LHCN-M2 (cell line): ENCODE measurements at regions not wholly inside any gene's neighbourhood (a gene's known extent, or its start where the extent isn't known, plus 50 kb on each side); places are given as distances from the start of the nearest gene placed in this dataset.

Source experiments
- DNase-seq: peaks from one replicate; pipeline ENCODE4 v3.0.0-alpha.2; 2012; ENCODE audit warnings: low read depth

DNA sequence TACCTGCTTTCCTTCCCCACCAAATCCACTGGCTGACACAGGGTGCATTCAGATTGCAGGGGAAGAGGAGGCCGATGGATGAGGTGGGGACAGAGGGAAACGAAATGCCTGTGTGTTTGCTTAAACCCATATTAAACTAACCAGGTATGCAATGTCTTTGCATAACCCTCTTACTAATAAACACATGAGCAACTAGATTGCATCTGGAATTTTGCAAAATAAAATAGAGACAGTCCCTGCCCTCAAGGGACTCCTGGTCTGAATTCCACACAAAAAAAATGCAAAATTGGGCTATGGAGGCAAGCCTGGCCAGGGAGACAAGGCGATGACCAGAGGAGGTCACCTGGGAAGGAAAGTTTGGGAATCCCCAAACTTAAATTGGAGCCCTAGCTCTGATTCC, 202.9 kb downstream of the ACTL7B start:
- DNase-seq, result no peak

DNA sequence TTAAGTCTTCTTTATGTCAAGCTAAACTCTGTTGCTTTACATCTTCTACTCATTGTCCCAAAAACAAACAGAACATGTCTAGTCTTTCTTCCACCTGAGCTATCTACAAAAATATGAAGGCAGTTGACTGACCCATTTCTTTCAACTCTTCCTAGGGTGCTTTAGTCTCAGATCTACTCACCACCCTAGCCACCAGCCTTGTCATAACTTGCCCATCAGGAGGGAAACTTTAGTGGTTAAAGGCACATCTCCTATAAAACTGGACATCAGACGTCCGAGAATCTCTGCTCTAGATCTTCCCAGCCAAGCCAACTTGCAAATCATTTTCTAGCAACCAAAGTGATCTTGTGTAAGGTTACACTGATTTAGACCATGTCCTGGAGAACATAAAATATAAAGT, 205.0 kb downstream of the ACTL7B start:
- DNase-seq, result no peak

DNA sequence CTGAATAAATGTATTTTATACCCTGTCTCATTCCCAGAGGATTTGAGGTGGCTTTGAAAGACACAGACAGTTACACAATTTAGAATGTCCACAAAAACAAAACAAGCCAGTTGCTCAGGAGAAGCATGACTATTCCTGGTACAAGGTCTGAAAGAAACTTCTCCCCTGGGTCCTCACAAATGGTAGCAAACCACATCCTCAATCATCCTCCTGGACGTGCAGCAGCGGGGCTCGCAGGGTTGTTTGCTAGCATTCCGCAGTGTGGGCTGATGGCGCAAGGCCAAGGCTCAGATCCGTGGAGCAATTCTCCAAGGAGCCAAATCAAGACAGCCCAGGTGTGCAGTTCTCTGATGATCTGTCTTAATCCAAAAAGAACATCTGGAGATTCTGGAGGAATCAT, 210.3 kb downstream of the ACTL7B start:
- peak; percentile 74 for DNase-seq

DNA sequence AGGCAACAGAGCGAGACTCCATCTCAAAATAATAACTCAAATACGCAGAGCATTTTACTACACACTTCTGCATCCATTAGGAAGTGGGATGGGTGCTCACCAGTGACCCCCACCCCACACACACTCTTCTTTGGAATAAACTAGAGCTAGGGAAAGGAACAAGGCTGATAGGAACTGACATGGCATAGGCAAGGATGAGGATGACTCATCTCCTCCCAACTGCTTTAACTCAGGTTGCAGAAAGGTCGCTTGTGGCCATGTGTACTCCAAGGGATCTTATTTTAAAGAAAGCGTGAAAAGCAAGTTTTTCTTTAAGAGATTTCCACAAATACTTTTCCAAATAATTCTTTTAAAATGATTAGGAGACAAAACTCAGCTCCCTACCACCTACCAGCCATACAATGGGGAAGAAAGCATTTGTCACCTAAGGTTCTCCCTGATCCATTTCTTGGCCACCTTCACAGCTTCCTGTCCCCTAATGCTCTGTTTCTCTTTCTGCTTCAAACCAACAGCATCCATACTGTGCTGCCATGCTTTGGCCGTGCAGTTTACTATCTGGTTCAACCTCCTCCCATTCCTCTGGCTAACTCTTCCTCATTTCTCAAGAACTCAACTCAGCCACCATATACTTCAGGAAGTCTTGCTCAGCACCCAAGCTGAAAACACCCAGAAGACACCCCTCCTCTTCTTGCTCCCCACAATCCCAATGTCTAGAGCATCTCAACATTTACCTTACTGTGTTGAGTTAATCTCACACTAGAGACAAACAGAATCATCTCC, 211.9 kb downstream of the ACTL7B start:
- DNase-seq, result peak; percentile 40

DNA sequence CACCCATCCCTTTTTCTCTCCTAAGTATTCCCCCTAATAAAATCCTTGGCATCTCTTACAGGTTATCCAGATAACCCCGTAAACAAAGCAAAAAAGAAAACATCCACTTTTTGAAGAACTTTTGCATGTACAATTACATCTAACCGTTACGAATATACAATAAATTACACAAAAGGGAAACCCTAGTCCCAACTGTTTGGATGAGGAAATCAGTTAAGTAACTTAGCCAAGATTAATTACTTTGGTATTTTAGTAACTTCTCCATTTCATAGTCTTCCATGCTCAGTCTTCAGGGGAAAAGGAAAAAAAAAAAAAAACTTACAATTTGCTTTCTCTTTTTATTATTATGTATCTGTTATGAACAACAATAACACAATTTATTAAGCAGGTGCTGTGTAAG, 212.9 kb downstream of the ACTL7B start:
- DNase-seq, result no peak

DNA sequence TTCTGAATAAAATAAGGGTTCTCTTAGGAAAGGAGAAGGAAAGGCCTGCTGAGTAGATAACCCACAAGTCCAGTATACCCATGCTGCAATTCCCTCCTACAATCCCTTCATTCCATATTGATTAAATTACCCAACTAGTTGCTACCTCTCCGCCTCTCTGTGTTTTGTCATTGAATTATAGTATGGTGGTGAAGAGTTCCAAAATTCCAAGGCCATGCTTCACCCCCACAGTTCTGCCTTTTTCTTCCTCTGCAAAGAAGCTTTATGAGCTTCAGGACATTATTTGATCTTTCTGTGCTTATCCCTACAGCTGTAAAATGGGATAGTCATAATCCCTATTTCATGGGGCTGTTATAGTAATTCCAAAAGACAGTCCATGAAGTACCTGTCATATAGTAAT, 215.6 kb downstream of the ACTL7B start:
- no peak for DNase-seq

DNA sequence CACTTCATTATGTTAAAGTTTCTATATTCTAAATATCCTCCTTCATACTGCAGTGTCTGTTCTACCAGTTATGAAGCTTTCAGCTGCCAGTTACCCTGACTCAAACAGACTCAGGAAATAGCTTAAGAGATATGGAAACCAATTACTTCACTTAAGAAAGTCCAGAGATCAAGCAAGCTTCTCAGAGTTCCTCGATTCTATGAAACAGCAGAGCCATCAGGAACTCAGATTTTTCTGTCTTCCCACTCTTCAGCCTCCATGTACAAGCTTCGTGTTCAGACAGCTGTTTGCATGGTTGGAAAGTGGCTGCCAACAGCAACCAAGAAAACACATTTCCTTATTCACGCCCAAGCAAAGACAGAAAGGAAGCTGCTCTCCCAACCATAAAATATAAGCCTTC, 216.1 kb downstream of the ACTL7B start:
- DNase-seq, result no peak

DNA sequence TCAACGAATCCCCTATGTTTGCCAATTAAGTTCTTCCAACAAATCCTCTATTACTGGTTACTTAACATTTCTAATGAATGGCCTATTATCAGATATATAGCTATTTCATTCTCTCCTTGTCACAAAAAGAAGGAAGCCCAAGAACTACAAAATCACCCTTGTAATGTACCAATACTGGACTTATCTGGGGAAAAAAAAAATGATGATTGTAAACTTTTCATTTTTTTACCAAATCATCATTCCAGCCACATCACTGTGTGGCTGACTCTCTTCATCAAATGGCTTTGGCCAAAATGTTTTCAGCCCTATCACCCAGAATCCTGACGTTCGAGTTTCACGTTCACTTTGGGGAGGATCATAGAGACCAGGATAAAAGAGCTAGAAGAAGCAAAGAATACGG, 216.7 kb downstream of the ACTL7B start:
- DNase-seq, result no peak

DNA sequence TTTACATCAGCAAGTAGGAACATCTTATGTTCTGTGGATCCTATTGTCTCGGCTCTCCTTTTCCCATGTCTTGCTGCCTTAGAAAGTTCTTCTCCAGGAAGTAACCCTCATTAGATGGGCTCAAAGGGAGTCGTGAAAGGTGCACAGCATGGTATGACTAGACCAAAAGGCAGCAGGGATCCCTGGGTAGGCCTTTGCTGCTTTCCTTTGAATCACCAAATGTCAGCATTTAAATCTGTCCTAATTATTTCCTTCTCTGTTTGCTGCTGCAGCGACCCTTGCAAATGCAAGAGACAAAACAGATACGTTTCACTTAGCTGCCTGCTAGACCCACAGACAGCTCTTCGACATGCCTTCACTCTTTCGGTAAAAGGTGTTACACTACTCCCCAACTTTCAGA, 218.4 kb downstream of the ACTL7B start:
- no peak for DNase-seq

DNA sequence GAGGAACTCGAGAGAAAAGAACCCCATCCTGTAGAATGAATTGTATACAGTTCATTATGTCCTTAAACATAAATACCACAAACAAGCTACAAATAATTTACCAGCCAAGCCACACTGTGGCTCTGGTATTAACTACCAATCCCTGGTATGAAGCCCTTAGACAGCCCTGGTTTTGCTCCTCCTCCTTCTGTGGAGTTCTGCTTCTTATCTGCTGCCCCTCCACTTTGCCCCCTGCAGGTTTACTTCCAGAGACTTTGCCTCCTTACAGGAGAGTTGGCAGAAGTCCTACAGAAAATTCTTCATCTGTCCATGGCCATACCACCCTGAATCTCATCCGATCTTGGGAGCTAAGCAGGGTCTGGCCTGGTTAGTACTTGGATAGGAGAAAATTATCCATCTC, 219.8 kb downstream of the ACTL7B start:
- DNase-seq, result peak; percentile 15

DNA sequence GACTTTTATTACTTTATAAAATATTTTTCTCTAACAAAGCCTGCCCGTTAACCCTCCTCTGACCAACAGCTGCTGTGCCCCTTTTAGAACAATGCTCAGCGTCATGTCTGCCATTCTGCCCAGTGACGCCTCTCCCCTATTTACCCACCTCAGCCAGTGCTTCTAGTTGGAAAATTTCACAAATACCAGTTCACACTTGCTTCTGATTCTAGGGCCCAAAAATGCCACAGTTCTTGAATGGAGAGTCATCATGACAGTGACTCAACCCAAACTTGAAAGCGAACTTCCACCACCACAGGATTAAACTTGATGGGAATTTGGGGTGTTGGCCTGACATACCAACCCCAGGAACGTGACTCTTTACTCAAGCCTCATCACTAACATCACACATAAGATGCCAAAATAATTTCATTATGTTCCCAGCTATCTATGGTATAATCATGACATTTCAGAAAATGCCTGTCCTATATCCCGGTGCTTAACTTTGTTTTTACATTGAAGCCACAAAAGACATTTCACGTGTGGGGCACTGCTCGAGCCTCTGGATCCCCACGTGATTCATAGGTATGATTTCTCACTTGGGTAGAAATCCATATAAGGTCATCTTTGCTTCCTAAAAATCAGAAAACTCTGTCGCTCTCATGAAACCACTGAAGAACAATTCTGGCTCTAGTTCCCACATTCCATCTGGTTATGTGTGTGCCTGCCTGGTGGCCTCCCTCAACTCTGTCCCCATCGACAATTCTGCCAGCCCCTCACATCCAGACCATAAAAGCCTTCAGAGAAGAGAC, 220.9 kb downstream of the ACTL7B start:
- peak; percentile 93 for DNase-seq

DNA sequence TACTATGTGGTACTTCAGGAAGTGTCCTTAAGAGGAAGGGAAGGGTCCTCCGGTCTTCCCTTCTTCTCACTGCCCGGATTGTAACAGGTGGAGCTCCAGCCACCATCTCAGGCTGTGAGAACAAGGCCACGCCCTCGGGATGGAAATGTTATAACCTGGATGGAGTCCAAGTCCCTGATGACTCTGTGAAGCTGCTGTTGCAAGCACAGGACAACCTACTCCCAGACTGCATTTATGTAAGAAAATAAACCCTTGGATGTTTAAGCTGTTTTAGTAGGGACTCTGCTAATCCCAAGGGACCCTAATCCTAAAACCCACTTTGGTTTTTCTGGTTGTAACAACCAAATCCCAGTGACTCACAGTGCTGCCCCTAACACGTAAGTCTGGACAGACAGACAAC, 221.6 kb downstream of the ACTL7B start:
- peak; percentile 90 for DNase-seq

DNA sequence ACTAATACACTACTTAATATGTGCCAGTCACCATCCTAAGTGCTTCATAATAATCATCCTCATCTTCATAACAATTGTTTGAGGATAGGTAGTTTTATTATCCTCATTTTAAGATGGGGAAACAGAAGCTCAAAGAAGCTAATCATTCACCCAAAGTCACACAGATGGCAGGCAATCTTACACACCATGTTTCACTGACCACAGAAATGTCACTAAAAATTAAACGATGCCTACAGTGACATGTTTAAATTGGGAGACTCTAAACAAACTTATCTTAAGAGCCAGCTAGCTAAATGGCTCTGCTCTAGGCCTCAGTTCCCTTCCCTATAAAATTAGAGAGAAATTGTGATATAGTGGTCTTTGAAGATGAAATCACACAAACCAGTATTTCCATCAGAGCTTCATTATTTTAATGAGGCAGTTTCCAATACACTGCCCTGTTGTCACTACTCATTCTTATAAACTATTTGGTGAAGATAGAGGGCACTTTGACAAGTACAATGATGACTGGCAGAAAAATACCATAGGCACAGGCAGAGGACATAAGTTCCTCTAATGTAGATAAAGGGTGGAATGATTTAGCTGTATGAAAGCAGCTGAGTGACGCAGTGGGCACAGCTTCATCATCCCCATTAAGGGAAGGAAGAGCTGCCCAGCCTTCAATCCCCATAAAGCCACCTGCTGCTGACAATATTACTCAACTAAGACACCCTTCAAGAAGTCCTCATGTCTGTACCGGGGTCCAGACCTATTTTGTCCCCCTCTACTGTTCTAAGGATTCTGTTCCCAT, 224.1 kb downstream of the ACTL7B start:
- no peak for DNase-seq

DNA sequence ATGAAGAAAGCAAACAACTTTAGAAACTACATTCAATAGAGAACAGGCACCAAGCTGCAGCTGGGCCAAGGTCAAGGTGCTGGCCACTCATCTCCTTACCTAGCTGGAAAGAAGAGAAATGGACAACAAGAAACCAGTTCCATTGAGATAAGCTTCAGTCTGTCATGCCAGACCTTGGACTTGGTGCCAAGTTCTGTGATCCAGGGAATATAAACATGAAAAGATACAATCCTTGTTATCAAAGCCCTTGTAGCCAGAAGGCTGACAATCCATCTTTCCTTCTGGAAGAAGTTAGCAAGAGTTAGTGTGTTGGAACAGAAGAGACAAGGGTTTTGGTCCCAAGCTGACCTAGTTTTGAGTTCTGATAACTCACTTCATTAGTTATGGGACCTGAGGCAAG, 227.5 kb downstream of the ACTL7B start:
- DNase-seq, result no peak

DNA sequence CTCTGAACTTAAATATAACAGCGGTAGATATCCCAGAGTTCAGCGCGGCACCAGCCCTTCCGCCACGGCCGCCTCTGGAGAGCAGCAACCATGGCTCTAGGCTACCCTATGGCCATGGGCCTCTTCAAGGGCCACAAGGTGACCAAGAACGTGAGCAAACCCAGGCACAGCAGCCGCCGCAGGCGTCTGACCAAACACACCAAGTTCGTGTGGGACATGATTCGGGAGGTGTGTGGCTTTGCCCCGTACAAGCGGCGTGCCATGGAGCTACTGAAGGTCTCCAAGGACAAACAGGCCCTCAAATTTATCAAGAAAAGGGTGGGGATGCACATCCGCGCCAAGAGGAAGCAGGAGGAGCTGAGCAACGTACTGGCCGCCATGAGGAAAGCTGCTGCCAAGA, 229.0 kb downstream of the ACTL7B start:
- DNase-seq, result no peak

DNA sequence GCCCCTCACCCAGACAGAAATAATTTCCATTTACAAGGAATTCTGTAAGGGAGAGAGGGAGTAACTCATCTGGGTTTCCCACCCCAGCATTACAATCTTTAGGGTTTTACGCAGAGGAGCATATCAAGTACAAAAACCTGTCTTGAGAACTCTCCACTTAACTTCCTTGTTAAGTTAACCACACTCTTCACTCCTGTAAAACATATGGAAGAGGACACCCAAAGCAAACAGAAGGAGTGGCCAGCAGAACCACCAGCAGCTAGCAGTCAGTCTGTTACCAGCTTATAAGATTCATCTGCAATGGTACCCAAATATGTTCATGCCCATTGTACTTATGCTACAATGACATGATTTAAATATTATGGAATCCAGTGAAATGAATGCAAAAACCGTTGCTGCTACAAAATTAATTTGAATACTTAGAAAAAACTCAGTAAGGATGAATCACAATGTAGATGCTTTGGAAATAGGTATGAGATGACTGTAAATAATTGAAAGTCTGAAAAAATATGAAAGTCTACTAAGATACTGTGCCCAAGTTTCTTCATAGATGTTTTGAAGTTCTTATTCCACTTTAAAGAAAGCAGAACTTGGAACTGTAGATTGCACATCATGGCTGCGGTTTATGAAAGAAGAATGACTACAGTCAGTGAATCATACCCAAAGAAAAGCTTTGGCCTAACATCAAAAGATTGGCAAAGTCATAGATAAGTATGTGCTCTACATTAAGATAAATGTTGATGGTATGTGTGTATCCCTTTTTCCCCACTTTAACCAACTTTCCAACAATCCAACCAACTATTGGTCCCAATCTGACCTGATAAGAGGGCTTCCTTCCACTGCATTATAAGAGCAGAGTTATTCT, 233.6 kb downstream of the ACTL7B start:
- DNase-seq, result peak; percentile 64

DNA sequence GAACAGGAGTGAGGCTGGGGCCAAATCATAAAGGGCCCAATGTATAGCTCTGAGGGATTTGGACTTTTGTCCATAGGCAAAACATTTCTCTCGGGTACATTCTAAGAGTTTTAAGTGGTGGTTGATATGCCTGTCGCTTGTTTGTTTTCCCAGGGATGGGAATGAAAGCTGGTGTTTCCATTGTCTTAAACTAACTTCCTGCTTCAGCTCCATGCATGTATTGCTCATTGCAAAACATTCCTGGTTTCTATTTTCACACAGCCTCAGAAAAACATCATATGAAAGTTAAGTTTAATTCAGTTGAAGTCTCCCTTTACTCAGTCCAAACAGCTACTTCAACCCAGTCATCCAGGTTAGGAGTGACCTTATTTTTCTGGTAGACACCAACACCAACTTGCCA, 235.0 kb downstream of the ACTL7B start:
- peak; percentile 52 for DNase-seq

DNA sequence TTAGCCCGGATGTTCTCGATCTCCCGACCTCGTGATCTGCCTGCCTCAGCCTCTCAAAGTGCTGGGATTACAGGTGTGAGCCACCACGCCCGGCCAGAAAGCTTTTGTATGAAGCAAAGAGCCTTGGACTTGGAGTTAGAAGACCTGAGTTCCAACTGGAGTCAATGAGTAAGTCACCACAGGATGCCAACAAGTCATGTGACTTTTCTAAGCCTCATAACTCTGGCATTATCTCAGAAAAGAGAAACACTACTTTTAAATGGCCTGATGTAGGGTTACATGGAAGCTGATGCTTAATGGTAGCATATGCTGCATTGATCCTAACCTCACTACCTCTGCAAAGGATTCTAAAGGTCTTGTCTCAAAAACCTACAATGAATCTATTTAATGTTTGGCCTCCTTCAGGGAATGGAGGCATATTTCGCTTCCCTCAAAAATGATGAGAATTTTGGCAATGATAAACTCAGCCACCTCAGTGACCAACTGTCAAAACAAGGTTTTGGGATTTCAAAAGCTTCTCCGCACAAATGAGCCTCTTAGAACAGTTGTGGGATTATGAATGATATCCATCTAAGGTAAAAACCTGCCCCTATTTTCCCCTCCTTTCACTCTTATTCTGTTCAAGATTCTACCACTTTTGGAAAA, 236.8 kb downstream of the ACTL7B start:
- DNase-seq, result peak; percentile 79

DNA sequence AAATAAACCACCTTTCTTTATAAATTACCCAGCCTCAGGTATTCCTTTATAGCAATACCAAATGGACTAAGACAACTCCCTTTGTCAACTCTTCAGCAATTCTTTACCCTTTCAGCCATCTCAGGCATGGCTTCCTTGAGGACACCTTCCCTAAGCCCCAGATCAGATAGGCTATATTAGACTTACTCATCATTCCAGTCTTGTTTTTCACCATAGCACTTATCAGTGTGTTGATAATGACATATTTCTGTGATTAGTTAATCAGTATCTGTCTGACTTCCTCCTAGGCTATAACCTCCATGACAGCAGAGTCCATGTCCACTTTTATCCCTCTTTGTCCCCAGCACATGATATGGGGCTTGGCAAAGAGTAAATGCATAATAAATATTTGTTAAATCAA, 238.1 kb downstream of the ACTL7B start:
- no peak for DNase-seq

DNA sequence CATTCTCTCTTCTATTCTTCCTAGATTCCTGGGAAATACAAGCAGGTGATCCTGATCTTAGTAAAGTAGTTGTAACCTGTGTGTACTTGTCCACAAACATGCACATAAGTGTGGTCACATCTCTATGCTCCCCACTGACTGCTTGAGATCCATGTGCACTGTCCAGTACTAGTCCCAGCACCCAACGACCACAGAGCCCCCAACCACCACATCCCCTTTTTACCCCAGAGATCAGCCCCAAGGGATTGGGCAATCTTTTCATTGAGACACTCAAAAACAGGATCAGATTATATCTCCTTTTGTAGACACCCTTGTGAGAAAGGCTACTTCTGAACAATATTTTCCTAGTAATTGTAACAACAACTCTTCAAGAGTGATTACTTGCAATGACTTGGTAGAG, 240.6 kb downstream of the ACTL7B start:
- no peak for DNase-seq

DNA sequence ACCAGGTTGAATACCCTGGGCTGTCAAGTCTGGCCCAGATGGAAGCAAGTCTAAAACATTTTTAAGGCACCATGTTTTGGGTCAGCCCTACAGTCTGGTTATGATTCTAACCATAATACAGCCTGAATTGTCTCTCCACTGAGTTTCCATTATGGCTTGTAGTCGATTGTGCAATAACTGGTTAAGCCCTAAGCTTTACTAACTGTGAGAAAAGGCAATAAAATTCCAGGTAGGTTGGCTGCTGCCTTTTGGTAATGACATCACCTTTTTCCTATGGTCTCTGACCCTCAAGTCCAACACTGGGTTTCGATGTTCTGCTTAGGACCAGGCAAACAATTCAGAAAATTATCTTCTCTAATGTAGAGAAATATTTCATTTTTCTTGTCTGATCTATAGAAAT, 243.3 kb downstream of the ACTL7B start:
- DNase-seq, result no peak
